ENCODE measurements at regions not wholly inside any gene's neighbourhood (a gene's known extent, or its start where the extent isn't known, plus 50 kb on each side); places are given as distances from the start of the nearest gene placed in this dataset.
"Not testable (repeated sequence)": the region's sequence is repeated elsewhere in the genome, so short reads cannot be mapped to it uniquely, and the experiment has no call there.

GRCh38 chr13:24563087-24563486 is 50.5 kb upstream of the PARP4 start:
- H3K27me3 ChIP-seq (ENCODE audit: control insufficient read depth in 1 of 2, insufficient read depth in 2 of 2, low read length in 2 of 2): no peaks in the 10 kb centered on the region
- H3K9ac ChIP-seq (ENCODE audit: low read depth in 1 of 2, low read length in 2 of 2): no peak overlapping the region
- no peaks in the 10 kb centered on the region for H3K9me3 ChIP-seq (ENCODE audit: control insufficient read depth in 1 of 2, low read length in 2 of 2)
- H3K4me1 ChIP-seq (ENCODE audit: control insufficient read depth in 1 of 2, insufficient read depth in 2 of 2, low read length in 2 of 2): no peaks in the 10 kb centered on the region
- no peak overlapping the region for H3K4me3 ChIP-seq (ENCODE audit: low read depth in 1 of 2, low read length in 2 of 2)
- no peak overlapping the region for H3K27ac ChIP-seq (ENCODE audit: low read depth, low read length)
- H3K36me3 ChIP-seq (ENCODE audit: control insufficient read depth in 1 of 2, insufficient read depth in 2 of 2, low read length in 2 of 2): no peaks in the 10 kb centered on the region

- not testable (repeated sequence) for H3K27me3 ChIP-seq (ENCODE audit: control insufficient read depth in 1 of 2, insufficient read depth in 2 of 2, low read length in 2 of 2); H3K9me3 ChIP-seq (ENCODE audit: control insufficient read depth in 1 of 2, low read length in 2 of 2)
Observed at GRCh38 chr13:24563971-24564370, 51.4 kb upstream of the PARP4 start.

GRCh38 chr13:24564881-24565280 is 52.3 kb upstream of the PARP4 start:
- Histone ChIP-seq H3K4me1 (ENCODE audit: control insufficient read depth in 1 of 2, insufficient read depth in 2 of 2, low read length in 2 of 2) (no peaks in the 10 kb centered on the region), H3K27ac (ENCODE audit: low read depth, low read length) (no peak overlapping the region), H3K9me3 (ENCODE audit: control insufficient read depth in 1 of 2, low read length in 2 of 2) (no peaks in the 10 kb centered on the region), H3K4me3 (ENCODE audit: low read depth in 1 of 2, low read length in 2 of 2) (no peak overlapping the region), H3K27me3 (ENCODE audit: control insufficient read depth in 1 of 2, insufficient read depth in 2 of 2, low read length in 2 of 2) (no peaks in the 10 kb centered on the region), H3K36me3 (ENCODE audit: control insufficient read depth in 1 of 2, insufficient read depth in 2 of 2, low read length in 2 of 2) (no peaks in the 10 kb centered on the region), H3K9ac (ENCODE audit: low read depth in 1 of 2, low read length in 2 of 2) (no peak overlapping the region)

More at GRCh38 chr13:24563971-24564370, 51.4 kb upstream of the PARP4 start:
- H3K9ac ChIP-seq (ENCODE audit: low read depth in 1 of 2, low read length in 2 of 2); H3K27ac ChIP-seq (ENCODE audit: low read depth, low read length); H3K4me1 ChIP-seq (ENCODE audit: control insufficient read depth in 1 of 2, insufficient read depth in 2 of 2, low read length in 2 of 2); H3K36me3 ChIP-seq (ENCODE audit: control insufficient read depth in 1 of 2, insufficient read depth in 2 of 2, low read length in 2 of 2); H3K4me3 ChIP-seq (ENCODE audit: low read depth in 1 of 2, low read length in 2 of 2): not testable (repeated sequence)

DNA sequence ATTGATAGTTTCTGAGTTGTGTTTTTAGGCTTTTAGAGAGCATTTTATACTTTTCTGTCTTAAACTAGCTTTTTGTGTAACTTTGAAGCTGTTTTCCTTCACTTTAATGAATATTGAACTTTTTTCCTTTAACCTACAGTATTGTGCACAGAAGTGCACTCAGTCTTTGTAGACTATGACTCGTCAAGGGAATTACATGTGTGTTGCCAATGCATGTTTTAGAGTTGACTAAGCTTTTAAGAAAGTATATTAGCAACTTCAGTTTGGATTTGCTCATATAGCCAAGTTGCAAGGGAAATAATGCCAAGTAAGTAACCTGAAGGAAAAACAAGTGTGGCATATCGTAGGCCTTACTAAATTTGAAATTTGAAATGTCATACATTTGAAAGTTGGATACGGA is 55.0 kb upstream of the PARP4 start:
- H3K27me3 ChIP-seq (ENCODE audit: control insufficient read depth in 1 of 2, insufficient read depth in 2 of 2, low read length in 2 of 2); H3K4me1 ChIP-seq (ENCODE audit: control insufficient read depth in 1 of 2, insufficient read depth in 2 of 2, low read length in 2 of 2); H3K27ac ChIP-seq (ENCODE audit: low read depth, low read length); H3K9me3 ChIP-seq (ENCODE audit: control insufficient read depth in 1 of 2, low read length in 2 of 2); H3K4me3 ChIP-seq (ENCODE audit: low read depth in 1 of 2, low read length in 2 of 2); H3K9ac ChIP-seq (ENCODE audit: low read depth in 1 of 2, low read length in 2 of 2); H3K36me3 ChIP-seq (ENCODE audit: control insufficient read depth in 1 of 2, insufficient read depth in 2 of 2, low read length in 2 of 2): not testable (repeated sequence)

DNA sequence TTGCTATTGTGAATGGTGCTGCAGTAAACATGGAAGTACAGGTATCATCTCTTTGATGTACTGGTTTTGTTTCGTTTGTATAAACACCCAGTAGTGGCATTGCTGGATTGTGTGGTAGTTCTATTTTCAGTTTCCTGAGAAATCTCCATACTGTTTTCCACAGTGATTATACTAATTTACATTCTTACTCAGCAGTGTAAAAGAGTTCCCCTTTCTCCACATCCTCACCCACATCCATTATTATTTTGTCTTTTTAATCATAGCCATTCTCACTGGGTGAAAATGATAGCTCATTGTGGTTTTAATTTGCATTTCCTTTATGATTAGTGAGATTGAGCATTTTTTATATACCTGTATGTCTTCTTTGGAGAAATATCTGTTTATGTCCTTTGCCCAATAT is 62.3 kb upstream of the PARP4 start:
- Histone ChIP-seq H3K9me3 (ENCODE audit: control insufficient read depth in 1 of 2, low read length in 2 of 2) (peaks cover 0 to 4% of the 10 kb centered on the region in 2 donors), H3K4me1 (ENCODE audit: control insufficient read depth in 1 of 2, insufficient read depth in 2 of 2, low read length in 2 of 2) (no peaks in the 10 kb centered on the region), H3K27ac (ENCODE audit: low read depth, low read length) (no peak overlapping the region), H3K4me3 (ENCODE audit: low read depth in 1 of 2, low read length in 2 of 2) (no peak overlapping the region), H3K27me3 (ENCODE audit: control insufficient read depth in 1 of 2, insufficient read depth in 2 of 2, low read length in 2 of 2) (no peaks in the 10 kb centered on the region), H3K36me3 (ENCODE audit: control insufficient read depth in 1 of 2, insufficient read depth in 2 of 2, low read length in 2 of 2) (no peaks in the 10 kb centered on the region), H3K9ac (ENCODE audit: low read depth in 1 of 2, low read length in 2 of 2) (no peak overlapping the region)

GRCh38 chr13:24580315-24580714 is 67.7 kb upstream of the PARP4 start:
- not testable (repeated sequence) for H3K4me3 ChIP-seq (ENCODE audit: low read depth in 1 of 2, low read length in 2 of 2)

DNA sequence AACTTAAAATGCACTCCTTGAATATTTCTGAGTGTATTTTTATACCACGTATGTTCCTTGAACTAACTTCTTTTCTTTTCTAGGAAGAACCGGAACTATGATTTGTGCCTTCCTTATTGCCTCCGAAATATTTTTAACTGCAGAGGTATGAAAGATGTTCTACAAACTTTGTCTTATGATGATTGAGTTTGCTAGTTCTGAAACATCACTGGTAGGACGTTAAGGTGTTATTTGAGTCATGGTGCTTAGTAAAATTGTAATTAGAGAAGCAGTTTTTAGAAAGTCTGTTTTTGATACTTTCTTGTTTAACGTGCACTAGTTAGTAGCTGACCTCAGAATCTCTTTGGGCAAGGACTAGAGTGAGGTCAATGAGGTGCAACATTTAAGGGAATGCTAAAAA is 69.0 kb upstream of the PARP4 start:
- H3K27me3 ChIP-seq (ENCODE audit: control insufficient read depth in 1 of 2, insufficient read depth in 2 of 2, low read length in 2 of 2); H3K4me3 ChIP-seq (ENCODE audit: low read depth in 1 of 2, low read length in 2 of 2); H3K9me3 ChIP-seq (ENCODE audit: control insufficient read depth in 1 of 2, low read length in 2 of 2); H3K27ac ChIP-seq (ENCODE audit: low read depth, low read length); H3K9ac ChIP-seq (ENCODE audit: low read depth in 1 of 2, low read length in 2 of 2); H3K36me3 ChIP-seq (ENCODE audit: control insufficient read depth in 1 of 2, insufficient read depth in 2 of 2, low read length in 2 of 2); H3K4me1 ChIP-seq (ENCODE audit: control insufficient read depth in 1 of 2, insufficient read depth in 2 of 2, low read length in 2 of 2): not testable (repeated sequence)

More at GRCh38 chr13:24580315-24580714, 67.7 kb upstream of the PARP4 start:
- not testable (repeated sequence) for H3K4me1 ChIP-seq (ENCODE audit: control insufficient read depth in 1 of 2, insufficient read depth in 2 of 2, low read length in 2 of 2); H3K9me3 ChIP-seq (ENCODE audit: control insufficient read depth in 1 of 2, low read length in 2 of 2); H3K9ac ChIP-seq (ENCODE audit: low read depth in 1 of 2, low read length in 2 of 2); H3K27me3 ChIP-seq (ENCODE audit: control insufficient read depth in 1 of 2, insufficient read depth in 2 of 2, low read length in 2 of 2); H3K36me3 ChIP-seq (ENCODE audit: control insufficient read depth in 1 of 2, insufficient read depth in 2 of 2, low read length in 2 of 2); H3K27ac ChIP-seq (ENCODE audit: low read depth, low read length)

GRCh38 chr13:24591697-24592096 is 79.1 kb upstream of the PARP4 start:
- H3K9ac ChIP-seq (ENCODE audit: low read depth in 1 of 2, low read length in 2 of 2); H3K27me3 ChIP-seq (ENCODE audit: control insufficient read depth in 1 of 2, insufficient read depth in 2 of 2, low read length in 2 of 2); H3K4me1 ChIP-seq (ENCODE audit: control insufficient read depth in 1 of 2, insufficient read depth in 2 of 2, low read length in 2 of 2): not testable (repeated sequence)

DNA sequence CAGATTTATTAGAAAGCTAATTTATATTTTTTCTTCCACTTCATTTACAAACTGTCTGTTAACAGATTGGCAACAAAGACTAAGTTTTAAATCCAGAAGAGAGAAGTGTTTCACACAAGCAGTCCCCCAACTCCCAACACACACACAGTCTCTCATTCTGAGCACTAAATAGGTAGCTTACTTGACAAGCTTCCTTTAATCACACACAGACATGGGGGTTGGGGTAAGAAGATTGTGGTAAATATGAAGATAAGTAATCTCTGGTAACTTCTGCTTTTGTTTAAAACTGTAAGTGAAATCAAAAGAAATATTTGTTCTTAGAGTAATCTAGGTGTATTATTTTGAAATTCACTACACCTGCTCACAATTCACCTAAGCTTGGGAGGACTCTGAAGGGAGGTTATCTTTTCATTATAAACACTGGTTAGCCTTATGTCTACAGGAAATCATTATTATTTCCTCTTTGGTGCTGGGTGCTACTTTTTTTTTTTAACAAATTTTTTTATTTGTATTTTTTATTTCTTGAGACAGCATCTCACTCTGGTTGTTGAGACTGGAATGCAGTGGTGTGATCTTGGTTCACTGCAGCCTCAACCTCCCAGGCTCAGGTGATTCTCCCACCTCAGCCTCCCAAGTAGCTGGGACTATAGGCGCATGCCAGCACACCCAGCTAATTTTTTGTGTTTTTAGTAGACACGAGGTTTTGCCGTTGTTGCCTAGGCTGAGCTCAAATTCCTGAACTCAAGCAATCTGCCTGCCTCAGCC is 82.1 kb upstream of the ATP12A start:
- H3K27ac ChIP-seq (ENCODE audit: low read depth, low read length); H3K4me3 ChIP-seq (ENCODE audit: low read depth in 1 of 2, low read length in 2 of 2); H3K4me1 ChIP-seq (ENCODE audit: control insufficient read depth in 1 of 2, insufficient read depth in 2 of 2, low read length in 2 of 2); H3K36me3 ChIP-seq (ENCODE audit: control insufficient read depth in 1 of 2, insufficient read depth in 2 of 2, low read length in 2 of 2); H3K27me3 ChIP-seq (ENCODE audit: control insufficient read depth in 1 of 2, insufficient read depth in 2 of 2, low read length in 2 of 2); H3K9ac ChIP-seq (ENCODE audit: low read depth in 1 of 2, low read length in 2 of 2); H3K9me3 ChIP-seq (ENCODE audit: control insufficient read depth in 1 of 2, low read length in 2 of 2): not testable (repeated sequence)

More at GRCh38 chr13:24591697-24592096, 79.1 kb upstream of the PARP4 start:
- H3K4me3 ChIP-seq (ENCODE audit: low read depth in 1 of 2, low read length in 2 of 2); H3K36me3 ChIP-seq (ENCODE audit: control insufficient read depth in 1 of 2, insufficient read depth in 2 of 2, low read length in 2 of 2); H3K27ac ChIP-seq (ENCODE audit: low read depth, low read length); H3K9me3 ChIP-seq (ENCODE audit: control insufficient read depth in 1 of 2, low read length in 2 of 2): not testable (repeated sequence)

DNA sequence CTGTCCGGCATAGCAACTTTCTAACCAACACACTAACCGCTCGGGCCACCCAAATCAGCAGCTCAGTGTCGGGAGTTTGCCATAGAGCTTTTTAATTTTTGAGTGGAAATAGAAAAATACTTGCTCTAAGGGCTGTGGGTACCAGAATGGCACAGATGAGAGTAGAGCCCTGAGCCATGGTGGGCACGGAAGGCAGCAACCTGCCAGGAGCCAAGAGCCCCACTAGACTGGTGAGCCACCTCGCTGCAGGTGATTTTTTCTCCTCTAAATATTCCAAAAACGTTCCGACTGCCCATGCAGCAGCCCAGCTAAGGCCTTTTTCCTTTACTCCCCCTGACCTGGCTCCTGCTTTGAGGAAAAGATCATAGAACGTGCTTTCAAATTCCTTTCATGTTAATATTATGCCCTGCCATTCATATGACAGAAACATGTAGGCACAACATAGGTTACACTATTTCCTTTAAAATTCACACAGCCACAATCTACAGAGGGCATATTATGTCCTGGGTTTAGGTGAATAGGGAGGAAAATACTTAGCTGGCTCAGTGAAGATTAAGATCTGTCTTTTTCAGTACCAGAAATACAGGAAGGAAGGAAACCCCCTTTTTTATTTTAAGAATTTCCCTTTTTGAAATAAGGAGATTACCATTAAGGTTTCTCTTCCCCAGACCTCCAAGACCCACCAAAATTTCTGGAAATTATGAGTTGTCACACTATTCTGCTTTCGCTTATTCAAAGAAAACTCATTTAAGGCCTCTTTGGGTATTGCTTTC is 81.0 kb upstream of the ATP12A start:
- not testable (repeated sequence) for H3K4me1 ChIP-seq (ENCODE audit: control insufficient read depth in 1 of 2, insufficient read depth in 2 of 2, low read length in 2 of 2); H3K9ac ChIP-seq (ENCODE audit: low read depth in 1 of 2, low read length in 2 of 2); H3K27ac ChIP-seq (ENCODE audit: low read depth, low read length); H3K27me3 ChIP-seq (ENCODE audit: control insufficient read depth in 1 of 2, insufficient read depth in 2 of 2, low read length in 2 of 2); H3K4me3 ChIP-seq (ENCODE audit: low read depth in 1 of 2, low read length in 2 of 2); H3K9me3 ChIP-seq (ENCODE audit: control insufficient read depth in 1 of 2, low read length in 2 of 2); H3K36me3 ChIP-seq (ENCODE audit: control insufficient read depth in 1 of 2, insufficient read depth in 2 of 2, low read length in 2 of 2)
